Esophagus squamous epithelium (tissue), 4 donors: ENCODE measurements at regions not wholly inside any gene's neighbourhood (a gene's known extent, or its start where the extent isn't known, plus 50 kb on each side); places are given as distances from the start of the nearest gene placed in this dataset.

Experiments used
- CTCF ChIP-seq, 6 experiments: fragments of 450-650 bp in 4 of 6; fragments of 200-600 bp in 2 of 6; sonication (generic) in 2 of 6; IDR thresholded peaks; one replicate each; pipeline ENCODE4 v1.5.1; 2016 to 2019; ENCODE audit warnings: antibody characterized with exemption in 6 of 6, mild to moderate bottlenecking in 4 of 6, moderate library complexity in 4 of 6
- POLR2A ChIP-seq, 4 donors: fragments of 450-650 bp; IDR thresholded peaks; one replicate each; pipeline ENCODE4 v1.6.1; 2017; ENCODE audit warnings: antibody characterized with exemption in 4 of 4, mild to moderate bottlenecking in 4 of 4, moderate library complexity in 3 of 4

GRCh38 chr6:163701762-163702161, 287.2 kb downstream of the QKI start:
- TF ChIP-seq CTCF (IDR thresholded peaks at IDR 0.05) (no peak), POLR2A (IDR thresholded peaks at IDR 0.05) (no peak)
